ENCODE measurements at regions not wholly inside any gene's neighbourhood (a gene's known extent, or its start where the extent isn't known, plus 50 kb on each side); places are given as distances from the start of the nearest gene placed in this dataset.

- no peaks in the 10 kb centered on the region for H3K36me3 ChIP-seq (ENCODE audit: control insufficient read depth, insufficient read depth, low read length)
- no peak for TF ChIP-seq CTCF (IDR thresholded peaks at IDR 0.05)
- H3K4me1 ChIP-seq (ENCODE audit: control insufficient read depth, insufficient read depth, low read length) = no peaks in the 10 kb centered on the region
- Mint-ChIP-seq H3K27me3 (ENCODE audit: low read depth in 2 of 2) (no peaks in the 10 kb centered on the region), H3K36me3 (no peaks in the 10 kb centered on the region), H3K27ac (no peak overlapping the region), H3K4me1 (no peaks in the 10 kb centered on the region), H3K9me3 (no peaks in the 10 kb centered on the region), H3K4me3 (no peak overlapping the region)
- no peak overlapping the region for H3K4me3 ChIP-seq (ENCODE audit: low read length)
- H3K27me3 ChIP-seq (ENCODE audit: control insufficient read depth, insufficient read depth, low read length) = no peaks in the 10 kb centered on the region
- no peak for ATAC-seq
- no peaks in the 10 kb centered on the region for H3K9me3 ChIP-seq (ENCODE audit: control insufficient read depth, insufficient read depth, low read length)
- no peak for DNase-seq
- 87% methylated on average over 6 of the region's 6 CpGs for WGBS (ENCODE audit: insufficient coverage)
- intact Hi-C loops (cut with micrococcal nuclease) = no loop called here
- no peak overlapping the region for H3K27ac ChIP-seq (ENCODE audit: low read length)
These were observed 81.5 kb upstream of the VIPR2 start for GRCh38 chr7:159226011-159226702.

- Histone ChIP-seq H3K4me3 (ENCODE audit: low read length) (no peak overlapping the region), H3K36me3 (ENCODE audit: control insufficient read depth, insufficient read depth, low read length) (no peaks in the 10 kb centered on the region), H3K4me1 (ENCODE audit: control insufficient read depth, insufficient read depth, low read length) (no peaks in the 10 kb centered on the region), H3K27me3 (ENCODE audit: control insufficient read depth, insufficient read depth, low read length) (no peaks in the 10 kb centered on the region), H3K27ac (ENCODE audit: low read length) (no peak overlapping the region), H3K9me3 (ENCODE audit: control insufficient read depth, insufficient read depth, low read length) (no peaks in the 10 kb centered on the region)
- Mint-ChIP-seq H3K36me3 (no peaks in the 10 kb centered on the region), H3K27me3 (ENCODE audit: low read depth in 2 of 2) (peaks cover 0 to 7% of the 10 kb centered on the region in 2 donors), H3K4me1 (peaks cover 0 to 7% of the 10 kb centered on the region in 2 donors), H3K9me3 (no peaks in the 10 kb centered on the region), H3K27ac (no peak overlapping the region), H3K4me3 (no peak overlapping the region)
- DNase-seq (no peak), ATAC-seq (no peak)
- whole genome bisulfite sequencing (ENCODE audit: insufficient coverage) = 85% methylated on average over 7 of the region's 7 CpGs
- TF ChIP-seq CTCF (IDR thresholded peaks at IDR 0.05) = no peak
- intact Hi-C loops (cut with micrococcal nuclease) = no loop called here
These were observed 73.9 kb upstream of the VIPR2 start for GRCh38 chr7:159218607-159219006.

- intact Hi-C loops (cut with micrococcal nuclease) = no loop called here
- Histone ChIP-seq H3K36me3 (ENCODE audit: control insufficient read depth, insufficient read depth, low read length) (no peaks in the 10 kb centered on the region), H3K4me1 (ENCODE audit: control insufficient read depth, insufficient read depth, low read length) (no peaks in the 10 kb centered on the region), H3K27ac (ENCODE audit: low read length) (no peak overlapping the region), H3K4me3 (ENCODE audit: low read length) (no peak overlapping the region), H3K27me3 (ENCODE audit: control insufficient read depth, insufficient read depth, low read length) (no peaks in the 10 kb centered on the region), H3K9me3 (ENCODE audit: control insufficient read depth, insufficient read depth, low read length) (no peaks in the 10 kb centered on the region)
- H3K4me3 Mint-ChIP-seq = no peak overlapping the region
- H3K27me3 Mint-ChIP-seq (ENCODE audit: low read depth in 2 of 2) = peaks cover 0 to 7% of the 10 kb centered on the region in 2 donors
- no peak for ATAC-seq
- H3K9me3 Mint-ChIP-seq = no peaks in the 10 kb centered on the region
- peaks cover 0 to 7% of the 10 kb centered on the region in 2 donors for H3K4me1 Mint-ChIP-seq
- H3K27ac Mint-ChIP-seq = no peak overlapping the region
- no peaks in the 10 kb centered on the region for H3K36me3 Mint-ChIP-seq
- TF ChIP-seq CTCF (IDR thresholded peaks at IDR 0.05) = no peak
- no peak for DNase-seq
- WGBS (ENCODE audit: insufficient coverage) = 50% methylated on average over 1 of the region's 1 CpG
These were observed 73.5 kb upstream of the VIPR2 start for GRCh38 chr7:159218170-159218569.

- no peak overlapping the region for H3K27ac Mint-ChIP-seq
- intact Hi-C loops (cut with micrococcal nuclease) = no loop called here
- WGBS (ENCODE audit: insufficient coverage) = 96% methylated on average over 4 of the region's 4 CpGs
- DNase-seq (no peak), ATAC-seq (no peak)
- Histone ChIP-seq H3K4me3 (ENCODE audit: low read length) (no peak overlapping the region), H3K4me1 (ENCODE audit: control insufficient read depth, insufficient read depth, low read length) (peaks cover 2% of the 10 kb centered on the region), H3K27ac (ENCODE audit: low read length) (no peak overlapping the region), H3K27me3 (ENCODE audit: control insufficient read depth, insufficient read depth, low read length) (no peaks in the 10 kb centered on the region), H3K36me3 (ENCODE audit: control insufficient read depth, insufficient read depth, low read length) (no peaks in the 10 kb centered on the region), H3K9me3 (ENCODE audit: control insufficient read depth, insufficient read depth, low read length) (no peaks in the 10 kb centered on the region)
- no peak overlapping the region for H3K4me3 Mint-ChIP-seq
- no peaks in the 10 kb centered on the region for H3K9me3 Mint-ChIP-seq
- peaks cover 5 to 18% of the 10 kb centered on the region in 2 donors for H3K4me1 Mint-ChIP-seq
- no peak for TF ChIP-seq CTCF (IDR thresholded peaks at IDR 0.05)
- peaks cover 0 to 7% of the 10 kb centered on the region in 2 donors for H3K27me3 Mint-ChIP-seq (ENCODE audit: low read depth in 2 of 2)
- no peaks in the 10 kb centered on the region for H3K36me3 Mint-ChIP-seq
These were observed 70.4 kb upstream of the VIPR2 start for GRCh38 chr7:159215076-159215475.
